A673 (cell line): ENCODE measurements at regions not wholly inside any gene's neighbourhood (a gene's known extent, or its start where the extent isn't known, plus 50 kb on each side); places are given as distances from the start of the nearest gene placed in this dataset.
A peak's percentile ranks its signal among the peaks of the same experiment; 100 is the strongest.

ENCODE experiments used
- BruUV-seq: library from RNA; stranded (reverse); fragments of 400-500 nt; replicated peaks from 2 replicates; lab custom pipeline; 2021; lab: Mats Ljungman, UMichigan
- CTCF ChIA-PET: fragments of 300-600 bp; sonication (Branson Sonifier 250); formaldehyde crosslinking; loops from one replicate; lab custom pipeline; 2022; ENCODE audit warnings: antibody characterized with exemption; lab: Charles Lee
- POLR2A ChIA-PET: fragments of 300-600 bp; sonication (Branson Sonifier 250); formaldehyde crosslinking; loops from one replicate; lab custom pipeline; 2022; ENCODE audit warnings: antibody characterized with exemption; ENCODE audit not compliant: low non-redundant PET; lab: Charles Lee
- DNase-seq: peaks from one replicate; pipeline ENCODE4 v3.0.0-alpha.2; 2015; ENCODE audit warnings: low spot score
- H3K27ac ChIP-seq: fragments of 200-600 bp; sonication (generic); 2 replicates; pipeline ENCODE4 v1.5.1; 2016; ENCODE audit warnings: mixed run types, low read depth, mild to moderate bottlenecking, mixed read lengths, antibody characterized with exemption, low read length; ENCODE audit not compliant: poor library complexity, severe bottlenecking
- H3K27me3 ChIP-seq: fragments of 200-600 bp; sonication (generic); replicated peaks from 2 replicates; pipeline ENCODE4 v1.6.1; 2017; ENCODE audit warnings: mixed run types, low read depth, mild to moderate bottlenecking, mixed read lengths, antibody characterized with exemption, low read length; ENCODE audit not compliant: insufficient read depth, poor library complexity
- H3K36me3 ChIP-seq: fragments of 200-600 bp; sonication (generic); 2 replicates; pipeline ENCODE4 v1.6.1; 2016; ENCODE audit warnings: mixed run types, mild to moderate bottlenecking, mixed read lengths, antibody characterized with exemption, low read length; ENCODE audit not compliant: insufficient read depth, poor library complexity, severe bottlenecking
- H3K4me1 ChIP-seq: fragments of 200-600 bp; sonication (generic); 2 replicates; pipeline ENCODE4 v1.6.1; 2017; ENCODE audit warnings: mixed run types, mild to moderate bottlenecking, mixed read lengths, antibody characterized with exemption, low read length; ENCODE audit not compliant: insufficient read depth, poor library complexity, severe bottlenecking
- H3K4me3 ChIP-seq: fragments of 200-600 bp; sonication (generic); 2 replicates; pipeline ENCODE4 v1.5.1; 2016; ENCODE audit warnings: low read depth, mixed run types, mild to moderate bottlenecking, mixed read lengths, low read length; ENCODE audit not compliant: poor library complexity, severe bottlenecking
- H3K9me3 ChIP-seq: fragments of 200-600 bp; sonication (generic); 2 replicates; pipeline ENCODE4 v1.6.1; 2016; ENCODE audit warnings: mixed run types, low read depth, mild to moderate bottlenecking, mixed read lengths, antibody characterized with exemption, low read length; ENCODE audit not compliant: poor library complexity, severe bottlenecking
- EZH2 ChIP-seq: fragments of 200-600 bp; sonication (generic); IDR thresholded peaks from 2 replicates; pipeline ENCODE4 v1.6.1; 2017; ENCODE audit warnings: borderline replicate concordance, low read depth, mild to moderate bottlenecking, mixed read lengths, antibody characterized with exemption, low read length; ENCODE audit not compliant: poor library complexity, severe bottlenecking
- intact Hi-C: fragments of 100-400 bp; cut with micrococcal nuclease; formaldehyde crosslinking; loops from one replicate; pipeline ENCODE4 v1.10.0; 2022; ENCODE audit not compliant: unreplicated experiment
- TF ChIP-seq, protein P1 (sequence below): fragments of 300-800, 200-600 bp; sonication (generic); conservative IDR thresholded peaks from 2 replicates; pipeline ENCODE4 v1.5.1; 2017; ENCODE audit warnings: low read depth, mild to moderate bottlenecking, antibody characterized with exemption, low read length, moderate library complexity, mixed read lengths

DNA sequence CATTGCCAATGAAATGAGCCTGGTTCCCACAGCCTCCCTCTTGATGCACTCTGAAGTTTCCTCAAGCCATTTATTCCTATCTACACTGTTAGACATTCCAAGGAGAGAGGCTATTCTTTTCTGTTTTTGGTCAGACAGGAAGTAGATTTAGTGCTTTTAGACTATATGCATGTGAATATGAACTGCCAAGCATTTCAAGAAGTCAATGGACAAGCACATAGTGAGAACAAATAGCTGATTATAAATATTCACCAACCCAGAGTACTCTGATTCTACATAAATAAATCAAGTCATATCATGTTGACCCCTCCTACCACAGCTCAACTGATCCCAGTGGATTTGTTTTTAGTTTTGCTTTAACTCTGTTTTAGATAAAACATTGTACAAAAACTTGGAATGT is 412.5 kb upstream of the RARB start:
- Histone ChIP-seq H3K27ac (no peak overlapping the region), H3K4me3 (no peak overlapping the region), H3K9me3 (no peaks in the 10 kb centered on the region), H3K4me1 (no peaks in the 10 kb centered on the region), H3K36me3 (no peaks in the 10 kb centered on the region), H3K27me3 (no peaks in the 10 kb centered on the region)
- TF ChIP-seq, protein P1, sequence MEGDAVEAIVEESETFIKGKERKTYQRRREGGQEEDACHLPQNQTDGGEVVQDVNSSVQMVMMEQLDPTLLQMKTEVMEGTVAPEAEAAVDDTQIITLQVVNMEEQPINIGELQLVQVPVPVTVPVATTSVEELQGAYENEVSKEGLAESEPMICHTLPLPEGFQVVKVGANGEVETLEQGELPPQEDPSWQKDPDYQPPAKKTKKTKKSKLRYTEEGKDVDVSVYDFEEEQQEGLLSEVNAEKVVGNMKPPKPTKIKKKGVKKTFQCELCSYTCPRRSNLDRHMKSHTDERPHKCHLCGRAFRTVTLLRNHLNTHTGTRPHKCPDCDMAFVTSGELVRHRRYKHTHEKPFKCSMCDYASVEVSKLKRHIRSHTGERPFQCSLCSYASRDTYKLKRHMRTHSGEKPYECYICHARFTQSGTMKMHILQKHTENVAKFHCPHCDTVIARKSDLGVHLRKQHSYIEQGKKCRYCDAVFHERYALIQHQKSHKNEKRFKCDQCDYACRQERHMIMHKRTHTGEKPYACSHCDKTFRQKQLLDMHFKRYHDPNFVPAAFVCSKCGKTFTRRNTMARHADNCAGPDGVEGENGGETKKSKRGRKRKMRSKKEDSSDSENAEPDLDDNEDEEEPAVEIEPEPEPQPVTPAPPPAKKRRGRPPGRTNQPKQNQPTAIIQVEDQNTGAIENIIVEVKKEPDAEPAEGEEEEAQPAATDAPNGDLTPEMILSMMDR: no peak
- DNase-seq: no peak
- no TSS peak for BruUV-seq
- intact Hi-C loops: no loop called here
- ChIA-PET POLR2A (no interaction called here), CTCF (no interaction called here)

DNA sequence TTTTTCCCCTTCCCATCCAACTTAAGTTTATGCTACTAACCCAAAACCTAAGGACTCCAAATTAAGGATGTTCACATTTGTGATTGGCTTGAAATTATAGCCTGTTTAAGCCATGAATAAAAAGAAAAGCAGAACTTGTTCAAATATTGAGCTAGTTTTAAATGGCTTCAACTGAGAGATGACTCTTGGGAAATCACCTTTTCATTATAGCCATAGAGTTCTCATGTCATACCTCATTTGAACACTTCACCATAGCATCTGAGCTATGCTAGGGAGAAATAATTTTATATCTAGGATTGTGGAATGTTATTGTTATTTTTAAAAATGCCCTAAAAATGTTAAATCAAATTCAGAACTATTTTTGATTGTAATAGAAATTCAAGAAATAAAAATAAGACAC is 409.2 kb upstream of the RARB start:
- Histone ChIP-seq H3K27me3 (no peaks in the 10 kb centered on the region), H3K36me3 (no peaks in the 10 kb centered on the region), H3K9me3 (no peaks in the 10 kb centered on the region), H3K4me3 (no peak overlapping the region), H3K27ac (no peak overlapping the region), H3K4me1 (no peaks in the 10 kb centered on the region)
- POLR2A ChIA-PET: no interaction called here
- intact Hi-C loops: no loop called here
- BruUV-seq: no TSS peak
- TF ChIP-seq, protein P1: no peak
- no peak for TF ChIP-seq EZH2
- CTCF ChIA-PET: no interaction called here
- no peak for DNase-seq

DNA sequence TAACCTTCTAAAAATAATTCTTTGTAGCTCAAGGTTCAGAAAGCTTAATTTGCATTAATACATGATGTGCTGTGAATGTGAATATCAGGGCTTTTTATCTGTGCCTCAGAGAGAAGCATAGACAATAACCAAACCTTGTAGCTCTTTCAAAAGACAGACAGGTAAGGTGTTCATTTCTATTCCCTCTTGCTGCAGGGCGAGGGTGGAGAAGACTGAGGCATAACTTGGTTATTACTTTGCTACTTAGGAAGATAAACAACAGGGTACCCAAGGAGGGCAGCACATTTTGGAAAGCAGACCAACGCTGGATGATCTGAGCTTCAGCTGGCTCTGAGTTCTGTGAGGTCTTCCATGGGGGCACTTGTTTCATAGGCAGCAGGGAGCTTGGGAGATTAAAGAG is 408.6 kb upstream of the RARB start:
- POLR2A ChIA-PET: no interaction called here
- intact Hi-C loops: no loop called here
- H3K36me3 ChIP-seq: no peaks in the 10 kb centered on the region
- no peaks in the 10 kb centered on the region for H3K9me3 ChIP-seq
- no peak overlapping the region for H3K27ac ChIP-seq
- BruUV-seq: no TSS peak
- CTCF ChIA-PET: no interaction called here
- H3K4me1 ChIP-seq: no peaks in the 10 kb centered on the region
- H3K4me3 ChIP-seq: no peak overlapping the region
- TF ChIP-seq EZH2: no peak
- no peak for DNase-seq
- no peaks in the 10 kb centered on the region for H3K27me3 ChIP-seq

DNA sequence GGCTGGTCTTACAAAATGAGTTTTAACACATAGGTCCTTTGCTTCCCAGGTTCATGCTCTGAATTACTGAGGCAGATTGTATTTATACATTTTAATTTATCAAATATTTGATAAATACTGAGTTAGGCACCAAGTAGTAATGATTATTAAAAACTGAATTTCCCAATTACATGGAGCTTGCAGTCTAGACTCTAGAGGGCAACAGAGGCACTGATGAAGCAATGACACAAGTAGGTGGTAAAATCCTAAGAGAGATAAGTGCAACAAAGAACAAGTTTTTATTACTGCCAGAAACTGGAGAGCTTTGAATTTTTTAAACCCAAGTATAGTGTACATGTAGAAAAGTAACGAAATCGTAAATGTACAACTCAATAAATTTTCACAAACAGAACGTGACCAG is 406.2 kb upstream of the RARB start:
- Histone ChIP-seq H3K4me3 (no peak overlapping the region), H3K9me3 (no peaks in the 10 kb centered on the region), H3K4me1 (no peaks in the 10 kb centered on the region), H3K27ac (no peak overlapping the region), H3K36me3 (no peaks in the 10 kb centered on the region), H3K27me3 (no peaks in the 10 kb centered on the region)
- peak; percentile 36 for DNase-seq
- intact Hi-C loops: loop anchor here (5.0 kb wide), 1 partner anchor 570 kb away; no protein-coding TSS in a partner anchor
- no TSS peak for BruUV-seq
- POLR2A ChIA-PET: no interaction called here
- TF ChIP-seq, protein P1: peak; percentile 63
- TF ChIP-seq EZH2: no peak
- CTCF ChIA-PET: interaction anchor here (1.7 kb wide), 1 partner anchor 12 kb away, joined by 6 read pairs; no protein-coding TSS in a partner anchor
